ENCODE measurements at regions not wholly inside any gene's neighbourhood (a gene's known extent, or its start where the extent isn't known, plus 50 kb on each side); places are given as distances from the start of the nearest gene placed in this dataset.

- TF ChIP-seq TCF4 (CRISPR knock-in tag; IDR thresholded peaks at IDR 0.05; ENCODE audit: borderline replicate concordance) (no peak), GLIS3 (CRISPR knock-in tag; IDR thresholded peaks at IDR 0.05) (no peak)
These were observed 69.9 kb downstream of the TBX3 start for GRCh38 chr12:114614040-114614439.

Data from SK-N-SH treated with all-trans-retinoic acid at 6 μM for 48 hours (cell line).